ENCODE measurements at regions not wholly inside any gene's neighbourhood (a gene's known extent, or its start where the extent isn't known, plus 50 kb on each side); places are given as distances from the start of the nearest gene placed in this dataset.

- no peak for TF ChIP-seq SMC3 (conservative IDR thresholded peaks at IDR 0.05; ENCODE audit: poor library complexity)
- no peak for TF ChIP-seq CTCF (IDR thresholded peaks at IDR 0.05; ENCODE audit: poor library complexity, severe bottlenecking)
- TF ChIP-seq TAF1 (IDR thresholded peaks at IDR 0.05; ENCODE audit: low read depth), result no peak
- TF ChIP-seq RAD21 (conservative IDR thresholded peaks at IDR 0.05), result no peak
- TF ChIP-seq POLR2AphosphoS5 (IDR thresholded peaks at IDR 0.05), result no peak
- no peak for TF ChIP-seq MXI1 (conservative IDR thresholded peaks at IDR 0.05; ENCODE audit: poor library complexity, severe bottlenecking)
These were observed 97.4 kb downstream of the MRPL39 start for GRCh38 chr21:25509862-25510261.

Data from neural cell (in vitro differentiated cells).